GM10248 (cell line): ENCODE measurements at regions not wholly inside any gene's neighbourhood (a gene's known extent, or its start where the extent isn't known, plus 50 kb on each side); places are given as distances from the start of the nearest gene placed in this dataset.

ENCODE experiments used
- CTCF ChIA-PET: fragments of 300-600 bp; sonication (Branson Sonifier 250); formaldehyde crosslinking; extraction: SDS; loops from one replicate; lab custom pipeline; 2021; ENCODE audit warnings: antibody characterized with exemption; lab: Yijun Ruan, JAX
- POLR2A ChIA-PET: fragments of 350-650 bp; sonication (Branson Sonifier 250); formaldehyde crosslinking; extraction: SDS; loops from one replicate; lab custom pipeline; 2020; ENCODE audit warnings: antibody characterized with exemption; lab: Yijun Ruan, JAX
- DNase-seq: peaks from one replicate; pipeline ENCODE4 v3.0.0; 2012; ENCODE audit errors: extremely low spot score
- TF ChIP-seq, protein P1 (sequence below): IDR thresholded peaks from 2 replicates; pipeline ENCODE4 v1.5.1; 2012; ENCODE audit warnings: mild to moderate bottlenecking, low read depth; ENCODE audit errors: extremely low read depth, missing control alignments, control extremely low read depth

DNA sequence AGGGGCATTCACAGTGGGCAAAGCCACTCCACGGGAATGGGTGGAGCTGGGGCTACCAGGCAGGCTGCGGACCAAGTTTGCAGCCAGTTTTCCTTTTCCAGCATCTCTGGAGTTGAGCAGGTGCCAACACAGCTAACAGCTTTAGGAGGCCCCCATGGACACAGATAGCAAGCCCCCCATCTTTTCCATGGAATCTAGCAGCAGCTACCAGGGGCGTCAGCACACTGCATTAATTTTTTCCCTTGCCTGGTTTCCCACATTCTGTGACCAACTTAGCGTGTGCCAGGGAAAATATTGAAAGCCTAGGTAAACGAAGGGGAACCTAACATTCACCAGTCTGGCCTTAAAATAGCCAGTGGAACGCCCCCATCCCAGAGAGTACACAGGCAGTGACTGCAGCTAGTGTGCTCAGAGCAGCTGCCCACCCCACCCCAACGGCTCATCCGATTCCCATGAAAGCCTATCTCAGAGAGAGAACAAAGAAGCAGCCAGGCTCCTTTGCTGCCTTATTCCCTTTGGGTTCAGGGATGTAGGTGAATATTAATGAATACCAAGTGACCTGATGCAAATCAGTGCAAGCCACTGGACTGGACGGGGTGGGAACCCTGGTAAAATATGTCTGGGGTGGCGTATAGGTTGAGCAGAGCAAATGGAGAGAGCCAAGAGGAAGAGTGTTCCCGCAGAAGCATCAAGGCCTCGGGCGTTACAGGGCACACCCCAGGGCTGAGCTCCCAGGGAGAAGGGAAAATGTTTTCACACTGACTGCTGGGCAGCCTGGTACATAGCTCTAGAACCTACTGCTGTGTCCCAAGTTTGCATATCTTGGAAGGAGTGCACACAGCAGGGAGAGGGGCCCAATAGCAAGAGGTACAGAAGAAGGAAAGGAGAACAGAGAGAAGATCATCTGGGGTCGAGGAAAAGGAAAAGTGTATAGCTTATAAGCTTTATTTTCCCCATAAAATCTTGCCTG lies 73.9 kb upstream of the SOX9 start:
- POLR2A ChIA-PET: no interaction called here
- no peak for DNase-seq
- TF ChIP-seq, protein P1, sequence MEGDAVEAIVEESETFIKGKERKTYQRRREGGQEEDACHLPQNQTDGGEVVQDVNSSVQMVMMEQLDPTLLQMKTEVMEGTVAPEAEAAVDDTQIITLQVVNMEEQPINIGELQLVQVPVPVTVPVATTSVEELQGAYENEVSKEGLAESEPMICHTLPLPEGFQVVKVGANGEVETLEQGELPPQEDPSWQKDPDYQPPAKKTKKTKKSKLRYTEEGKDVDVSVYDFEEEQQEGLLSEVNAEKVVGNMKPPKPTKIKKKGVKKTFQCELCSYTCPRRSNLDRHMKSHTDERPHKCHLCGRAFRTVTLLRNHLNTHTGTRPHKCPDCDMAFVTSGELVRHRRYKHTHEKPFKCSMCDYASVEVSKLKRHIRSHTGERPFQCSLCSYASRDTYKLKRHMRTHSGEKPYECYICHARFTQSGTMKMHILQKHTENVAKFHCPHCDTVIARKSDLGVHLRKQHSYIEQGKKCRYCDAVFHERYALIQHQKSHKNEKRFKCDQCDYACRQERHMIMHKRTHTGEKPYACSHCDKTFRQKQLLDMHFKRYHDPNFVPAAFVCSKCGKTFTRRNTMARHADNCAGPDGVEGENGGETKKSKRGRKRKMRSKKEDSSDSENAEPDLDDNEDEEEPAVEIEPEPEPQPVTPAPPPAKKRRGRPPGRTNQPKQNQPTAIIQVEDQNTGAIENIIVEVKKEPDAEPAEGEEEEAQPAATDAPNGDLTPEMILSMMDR: no peak
- CTCF ChIA-PET: interaction anchor here (1.1 to 1.6 kb wide), 3 partner anchors 9 to 12 kb away, joined by 3 to 4 read pairs (median 4); no protein-coding TSS in a partner anchor

DNA sequence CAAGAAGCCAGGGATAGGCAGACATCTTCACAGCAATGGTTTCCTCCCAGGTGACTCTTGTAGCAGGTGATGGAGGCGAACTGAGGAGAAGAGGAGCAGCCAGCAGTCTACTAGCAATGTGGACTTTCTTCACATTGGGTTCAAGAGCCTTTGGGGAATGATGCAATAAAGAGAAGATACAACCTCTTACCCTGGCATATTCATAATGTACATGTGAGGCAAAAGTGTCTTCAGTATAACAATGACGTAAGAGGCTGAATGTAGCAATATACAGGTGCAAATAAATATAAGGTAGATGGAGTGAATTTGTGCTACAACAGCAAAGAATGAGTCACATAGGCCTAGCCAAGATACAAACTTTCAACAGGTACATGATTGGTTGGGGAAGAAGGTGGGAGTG lies 70.9 kb upstream of the SOX9 start:
- no peak for DNase-seq
- TF ChIP-seq, protein P1: no peak
- POLR2A ChIA-PET: no interaction called here
- CTCF ChIA-PET: interaction anchor here (0.5 to 1.2 kb wide), 2 partner anchors 10 to 140 kb away, joined by 3 to 4 read pairs; no protein-coding TSS in a partner anchor

DNA sequence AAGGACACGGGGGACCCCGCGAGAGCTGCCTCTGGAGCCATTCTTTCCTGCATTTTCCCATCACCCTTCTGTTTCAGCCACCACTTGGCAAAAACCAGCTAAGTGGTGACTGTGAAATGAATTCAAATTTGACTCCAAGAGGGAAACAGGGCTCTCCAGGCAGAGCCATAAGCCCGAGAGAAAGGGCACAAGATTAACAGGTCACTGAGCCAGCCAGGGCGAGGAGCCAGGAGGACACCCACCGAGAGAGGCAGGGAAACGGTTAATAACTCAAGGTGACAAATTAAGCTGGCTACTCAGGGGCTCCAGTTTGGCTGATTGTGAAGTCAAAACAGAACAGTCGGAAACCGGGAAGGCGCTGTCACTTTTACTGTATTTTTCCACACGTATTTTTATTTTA lies 67.8 kb upstream of the SOX9 start:
- DNase-seq: no peak
- ChIA-PET POLR2A (no interaction called here), CTCF (interaction anchor here (1.1 to 1.3 kb wide), 2 partner anchors 23 to 29 kb away, joined by 4 read pairs; no protein-coding TSS in a partner anchor)
- TF ChIP-seq, protein P1: no peak

DNA sequence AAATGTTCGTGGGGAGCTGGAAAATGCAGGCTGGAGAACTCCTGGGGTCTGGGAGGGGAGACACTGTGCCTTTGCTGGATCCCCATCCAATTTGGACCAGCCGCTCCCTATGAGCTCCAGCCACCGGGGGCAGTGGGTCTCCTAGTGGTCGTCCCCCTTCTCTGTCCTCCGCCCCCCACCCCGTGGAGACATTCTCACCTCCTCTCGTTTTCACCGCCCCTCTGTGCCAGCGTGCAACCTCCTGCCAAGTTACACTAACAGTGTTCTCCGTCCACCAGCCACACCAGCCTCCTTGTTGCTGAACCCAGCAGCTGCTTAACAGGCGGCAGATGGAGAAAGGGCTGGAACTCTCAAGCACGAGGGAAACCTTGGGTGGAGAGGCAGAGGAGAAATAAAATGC lies 67.4 kb upstream of the SOX9 start:
- ChIA-PET CTCF (interaction anchor here (1.1 kb wide), 1 partner anchor 29 kb away, joined by 4 read pairs; no protein-coding TSS in a partner anchor), POLR2A (no interaction called here)
- DNase-seq: no peak
- TF ChIP-seq, protein P1: no peak

DNA sequence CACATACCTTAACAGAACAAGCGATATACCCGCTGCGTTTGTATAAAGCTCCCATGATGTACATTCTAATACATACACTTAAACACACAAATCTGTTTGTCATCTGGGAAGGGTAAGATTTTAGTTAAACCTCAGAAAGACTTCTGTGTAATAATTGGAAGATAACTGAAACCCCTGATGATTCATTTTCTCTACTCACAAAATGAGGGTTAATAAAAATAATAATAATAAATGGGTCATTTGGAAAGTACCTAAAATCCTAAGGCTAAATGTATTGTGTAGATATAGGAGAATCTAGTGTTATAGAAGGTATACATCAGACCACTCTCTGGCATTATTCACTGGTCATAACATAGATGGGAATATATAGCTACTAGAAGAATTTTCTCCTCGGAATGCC lies 64.7 kb upstream of the SOX9 start:
- CTCF ChIA-PET: interaction anchor here (1.2 to 3.2 kb wide), 3 partner anchors 12 to 21 kb away, joined by 4 to 12 read pairs (median 5); no protein-coding TSS in a partner anchor
- POLR2A ChIA-PET: no interaction called here
- DNase-seq: no peak
- TF ChIP-seq, protein P1: no peak

DNA sequence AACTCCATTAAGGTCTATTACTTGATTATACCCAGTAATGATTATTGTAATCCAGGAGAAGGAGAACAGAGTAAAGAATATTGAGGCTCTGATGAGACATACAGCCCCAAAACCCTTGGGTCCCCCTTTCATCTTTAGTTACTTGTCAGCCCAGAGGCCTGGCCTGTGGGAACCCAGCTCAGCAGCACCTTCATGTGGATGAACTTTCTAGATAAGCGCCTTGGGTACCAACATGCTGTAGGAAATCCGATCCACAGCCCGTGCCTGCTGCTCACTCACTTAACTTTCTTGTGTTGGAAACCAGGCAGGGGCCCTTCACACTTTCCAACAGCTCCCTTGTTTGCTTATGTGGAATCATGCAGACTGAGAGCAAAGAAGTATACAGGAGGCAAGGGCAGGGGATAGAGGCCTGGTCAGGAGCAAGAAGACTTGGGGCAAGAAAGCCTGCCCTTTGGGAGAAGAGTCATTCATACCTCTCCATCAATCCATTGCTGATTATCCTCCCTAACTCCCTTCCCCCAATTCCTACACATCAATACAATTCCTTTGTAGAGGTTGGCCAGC lies 64.0 kb upstream of the SOX9 start:
- ChIA-PET CTCF (interaction anchor here (1.1 to 3.2 kb wide), 4 partner anchors 9 to 22 kb away, joined by 3 to 12 read pairs (median 4); no protein-coding TSS in a partner anchor), POLR2A (no interaction called here)
- TF ChIP-seq, protein P1: no peak
- DNase-seq: no peak
